Esophagus squamous epithelium (tissue), 4 donors: ENCODE measurements at regions not wholly inside any gene's neighbourhood (a gene's known extent, or its start where the extent isn't known, plus 50 kb on each side); places are given as distances from the start of the nearest gene placed in this dataset.

Source experiments
- POLR2A ChIP-seq, 4 donors: fragments of 450-650 bp; IDR thresholded peaks; one replicate each; pipeline ENCODE4 v1.6.1; 2017; ENCODE audit warnings: antibody characterized with exemption in 4 of 4, mild to moderate bottlenecking in 4 of 4, moderate library complexity in 3 of 4
- TF ChIP-seq, protein P1 (sequence below), 6 experiments: fragments of 450-650 bp in 4 of 6; fragments of 200-600 bp in 2 of 6; sonication (generic) in 2 of 6; IDR thresholded peaks; one replicate each; pipeline ENCODE4 v1.5.1; 2016 to 2019; ENCODE audit warnings: antibody characterized with exemption in 6 of 6, mild to moderate bottlenecking in 4 of 6, moderate library complexity in 4 of 6

DNA sequence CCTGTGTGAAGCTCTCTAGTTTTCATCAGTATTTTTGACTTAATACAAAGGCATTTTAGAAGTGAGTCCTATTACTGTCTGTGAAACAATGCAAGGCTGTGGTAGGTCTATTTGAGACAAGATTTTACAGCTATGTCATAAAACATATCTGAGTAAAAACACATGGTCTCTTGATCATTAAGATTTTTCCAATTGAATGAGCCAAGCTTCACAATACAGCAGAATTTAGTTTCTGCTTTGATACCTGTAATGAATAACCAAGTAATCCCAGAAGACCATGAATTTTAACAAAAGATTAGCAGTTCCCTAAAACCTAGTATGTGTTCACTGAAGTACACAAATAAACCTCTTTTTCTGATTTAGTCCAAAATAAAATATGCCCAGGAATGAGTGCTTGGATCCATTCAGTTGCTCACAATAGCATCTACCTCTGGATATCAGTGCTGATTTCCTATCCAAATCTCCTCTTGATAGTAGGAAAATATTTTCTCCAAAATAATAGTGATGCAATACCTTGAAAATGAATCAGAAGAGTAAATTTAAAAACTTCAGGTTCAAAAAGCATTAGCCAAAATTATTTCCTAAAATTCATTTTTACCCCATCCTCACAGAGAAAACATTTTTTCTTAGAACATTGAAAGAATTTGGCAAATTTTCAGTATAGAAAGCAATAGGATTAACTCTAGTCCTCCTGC lies 533.5 kb upstream of the SGCG start:
- TF ChIP-seq, protein P1, sequence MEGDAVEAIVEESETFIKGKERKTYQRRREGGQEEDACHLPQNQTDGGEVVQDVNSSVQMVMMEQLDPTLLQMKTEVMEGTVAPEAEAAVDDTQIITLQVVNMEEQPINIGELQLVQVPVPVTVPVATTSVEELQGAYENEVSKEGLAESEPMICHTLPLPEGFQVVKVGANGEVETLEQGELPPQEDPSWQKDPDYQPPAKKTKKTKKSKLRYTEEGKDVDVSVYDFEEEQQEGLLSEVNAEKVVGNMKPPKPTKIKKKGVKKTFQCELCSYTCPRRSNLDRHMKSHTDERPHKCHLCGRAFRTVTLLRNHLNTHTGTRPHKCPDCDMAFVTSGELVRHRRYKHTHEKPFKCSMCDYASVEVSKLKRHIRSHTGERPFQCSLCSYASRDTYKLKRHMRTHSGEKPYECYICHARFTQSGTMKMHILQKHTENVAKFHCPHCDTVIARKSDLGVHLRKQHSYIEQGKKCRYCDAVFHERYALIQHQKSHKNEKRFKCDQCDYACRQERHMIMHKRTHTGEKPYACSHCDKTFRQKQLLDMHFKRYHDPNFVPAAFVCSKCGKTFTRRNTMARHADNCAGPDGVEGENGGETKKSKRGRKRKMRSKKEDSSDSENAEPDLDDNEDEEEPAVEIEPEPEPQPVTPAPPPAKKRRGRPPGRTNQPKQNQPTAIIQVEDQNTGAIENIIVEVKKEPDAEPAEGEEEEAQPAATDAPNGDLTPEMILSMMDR (IDR thresholded peaks at IDR 0.05): no peak
- TF ChIP-seq POLR2A (IDR thresholded peaks at IDR 0.05): no peak
